ENCODE measurements at regions not wholly inside any gene's neighbourhood (a gene's known extent, or its start where the extent isn't known, plus 50 kb on each side); places are given as distances from the start of the nearest gene placed in this dataset.

GRCh38 chr6:121826156-121826810, 390.8 kb downstream of the GJA1 start:
- DNase-seq (ENCODE audit: low spot score), result no peak

DNA sequence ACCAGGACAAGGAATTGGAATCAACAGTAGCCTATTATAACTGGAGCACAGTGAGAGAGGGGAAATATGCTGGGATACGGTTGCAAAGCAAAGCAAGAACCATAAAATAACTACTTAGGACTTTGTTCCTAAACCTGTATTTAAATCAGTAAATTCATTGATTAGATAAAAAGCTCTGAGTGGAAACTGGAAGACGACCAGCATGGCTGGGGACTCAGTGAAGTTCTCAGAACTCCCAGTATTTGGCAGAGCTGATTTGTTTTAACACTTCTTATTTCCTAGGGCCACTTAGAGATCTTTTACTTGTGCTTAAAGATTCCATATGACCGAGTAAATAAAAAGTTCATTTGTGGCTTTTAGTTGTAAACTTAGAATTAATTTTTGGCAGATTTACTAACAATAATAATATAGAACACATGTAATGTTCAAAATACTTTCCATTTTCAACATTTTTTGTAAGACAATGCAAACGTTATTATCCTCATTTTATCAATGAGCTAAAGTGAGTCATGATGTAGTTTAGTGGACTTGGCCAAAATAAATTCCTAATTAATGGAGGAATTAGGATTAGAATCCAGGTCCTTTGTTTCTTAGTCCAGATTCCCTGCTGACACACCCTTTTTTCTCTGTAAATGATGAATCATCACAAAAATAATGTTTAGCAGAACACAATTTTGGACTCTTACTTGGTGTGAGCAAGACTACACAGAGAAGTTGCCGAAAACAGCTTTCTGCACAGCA, 392.9 kb downstream of the GJA1 start:
- DNase-seq (ENCODE audit: low spot score), result no peak

GRCh38 chr6:121830736-121831135, 395.3 kb downstream of the GJA1 start:
- no peak for DNase-seq (ENCODE audit: low spot score)

DNA sequence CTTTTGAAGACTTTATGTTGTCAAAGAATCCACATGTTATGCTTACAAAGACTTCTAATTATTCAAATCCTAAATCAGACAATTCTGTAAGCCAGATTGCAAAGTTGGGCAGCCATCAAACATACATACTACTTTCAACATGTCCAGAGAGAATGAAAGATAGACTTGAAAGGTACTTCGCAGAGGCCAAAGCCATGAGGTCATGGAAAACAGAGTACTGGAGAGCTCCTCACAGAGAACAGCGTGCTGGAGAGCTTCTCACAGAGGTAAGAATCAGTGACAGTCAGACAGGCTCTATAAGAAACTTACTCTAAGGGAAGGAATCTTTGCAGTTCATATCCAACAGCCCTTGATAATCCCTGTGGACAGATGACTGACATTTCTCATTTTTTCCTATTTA, 400.2 kb downstream of the GJA1 start:
- no peak for DNase-seq (ENCODE audit: low spot score)

DNA sequence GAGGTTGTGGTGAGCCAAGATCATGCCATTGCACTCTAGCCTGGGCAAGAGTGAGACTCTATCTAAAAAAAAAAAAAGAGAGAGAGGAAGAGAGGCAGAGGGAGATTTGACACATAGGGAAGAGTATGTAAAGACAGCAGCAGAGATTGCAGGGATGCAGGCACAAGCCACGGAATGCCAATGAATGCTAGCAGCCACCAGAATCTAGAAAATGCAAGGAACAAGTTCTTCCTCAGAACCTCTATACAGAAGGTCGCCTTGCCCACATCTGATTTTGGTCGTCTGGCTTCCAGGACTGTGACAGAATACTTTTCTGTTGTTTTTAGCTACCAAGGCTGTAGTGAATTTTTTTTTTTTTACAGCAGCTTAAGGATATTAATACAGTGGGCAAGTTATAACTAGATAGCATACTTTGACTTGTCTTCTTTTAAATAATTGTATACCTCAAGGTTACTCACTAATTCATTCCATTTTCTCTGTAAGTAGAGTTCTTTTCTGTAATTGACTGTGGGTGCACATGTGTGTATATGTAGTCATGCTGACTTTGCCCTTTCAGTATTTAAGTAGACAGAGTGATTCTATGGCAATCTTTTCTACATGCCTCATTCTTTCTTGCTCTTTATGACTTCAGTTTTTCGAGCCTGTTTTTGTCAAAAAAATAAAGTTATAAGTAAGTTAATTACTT, 402.2 kb downstream of the GJA1 start:
- DNase-seq (ENCODE audit: low spot score), result no peak

GRCh38 chr6:121838842-121839241, 403.4 kb downstream of the GJA1 start:
- no peak for DNase-seq (ENCODE audit: low spot score)

GRCh38 chr6:121839896-121840295, 404.4 kb downstream of the GJA1 start:
- DNase-seq (ENCODE audit: low spot score), result no peak

- DNase-seq (ENCODE audit: low spot score), result no peak
Observed at GRCh38 chr6:121844898-121845297, 409.5 kb downstream of the GJA1 start.

DNA sequence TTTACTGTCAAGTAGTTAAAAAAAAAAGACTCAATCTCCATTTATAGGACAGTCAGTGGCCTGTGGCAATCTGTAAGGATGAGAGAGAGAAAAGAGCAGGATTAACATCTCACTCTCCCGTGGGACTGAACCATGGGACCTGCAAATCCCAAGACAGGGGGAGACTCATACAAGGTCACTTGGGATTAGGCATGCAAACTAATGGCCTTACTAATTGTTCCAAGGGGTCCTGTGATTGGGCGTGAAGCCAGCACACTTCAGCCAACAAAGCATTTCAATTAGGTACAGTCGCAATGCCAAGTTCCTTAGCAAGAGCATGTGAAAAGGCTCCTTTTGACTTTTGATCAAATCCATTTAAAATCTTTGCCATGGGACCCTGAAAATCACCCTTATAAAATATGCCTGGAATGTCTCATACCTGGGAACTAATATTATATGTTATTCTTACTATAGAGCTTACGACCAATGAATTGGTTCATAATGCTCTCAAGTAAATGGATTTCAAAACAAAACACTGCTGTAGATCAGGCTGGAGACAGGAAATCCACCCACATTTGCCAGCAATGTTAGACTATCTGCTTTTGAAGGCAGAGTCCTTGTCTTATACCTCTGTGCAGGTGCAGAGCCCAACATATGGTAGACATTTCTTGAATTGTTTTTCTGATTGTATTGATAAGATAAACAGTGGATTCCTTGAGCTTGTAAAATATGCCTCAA, 412.5 kb downstream of the GJA1 start:
- no peak for DNase-seq (ENCODE audit: low spot score)

DNA sequence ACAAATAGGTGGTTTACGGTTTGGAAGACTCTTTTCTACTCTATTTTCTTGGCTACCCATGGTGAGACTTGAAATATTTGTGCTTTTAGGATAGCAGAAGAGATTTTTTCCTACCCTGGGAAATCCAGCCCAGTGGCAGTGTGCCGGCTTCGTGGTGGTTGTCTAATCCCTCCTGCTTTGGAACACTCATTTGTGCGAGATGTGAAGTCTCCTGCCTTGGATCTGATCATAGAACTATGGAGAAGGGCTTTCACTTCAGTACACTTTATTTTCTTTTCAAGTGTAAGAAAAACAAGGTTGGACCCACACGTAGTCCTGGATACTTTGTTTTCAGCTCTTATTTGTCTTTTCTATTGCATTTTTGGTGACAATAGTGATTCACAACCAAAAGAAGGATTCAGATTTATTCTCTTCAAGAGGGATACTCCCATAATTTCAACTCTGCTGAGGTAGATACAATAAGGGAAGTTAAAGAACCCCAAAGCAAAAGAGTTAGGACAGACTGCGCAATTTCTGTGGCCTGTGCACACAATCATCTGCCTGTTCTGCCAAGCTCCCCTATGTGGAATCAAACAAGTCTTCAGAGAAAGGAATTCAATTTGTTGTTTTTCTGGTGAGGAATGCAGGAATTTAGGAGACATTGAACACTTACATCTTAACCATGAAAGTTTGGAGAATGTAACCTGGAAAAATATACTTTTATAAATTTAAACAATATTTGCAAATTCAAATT, 413.2 kb downstream of the GJA1 start:
- DNase-seq (ENCODE audit: low spot score), result no peak

DNA sequence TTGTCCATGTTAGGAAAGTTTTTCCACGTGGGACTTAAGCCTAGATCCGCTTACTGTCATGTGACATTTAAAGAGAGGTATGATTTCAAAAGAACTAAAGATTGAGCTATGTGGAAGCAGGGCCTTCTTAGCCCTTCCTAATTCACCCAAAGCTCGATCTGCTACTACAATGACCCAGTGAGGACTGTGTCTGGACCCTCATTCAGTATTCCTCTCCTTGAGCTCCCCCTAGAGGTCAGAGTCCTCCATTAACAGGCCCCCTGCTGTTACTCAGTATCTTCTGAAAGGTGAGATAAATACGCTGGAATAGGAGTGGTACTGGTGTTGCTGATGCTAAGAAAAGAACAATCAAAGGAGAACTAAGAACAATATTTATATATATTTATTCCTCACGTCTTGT, 414.0 kb downstream of the GJA1 start:
- DNase-seq (ENCODE audit: low spot score), result peak; percentile 58

DNA sequence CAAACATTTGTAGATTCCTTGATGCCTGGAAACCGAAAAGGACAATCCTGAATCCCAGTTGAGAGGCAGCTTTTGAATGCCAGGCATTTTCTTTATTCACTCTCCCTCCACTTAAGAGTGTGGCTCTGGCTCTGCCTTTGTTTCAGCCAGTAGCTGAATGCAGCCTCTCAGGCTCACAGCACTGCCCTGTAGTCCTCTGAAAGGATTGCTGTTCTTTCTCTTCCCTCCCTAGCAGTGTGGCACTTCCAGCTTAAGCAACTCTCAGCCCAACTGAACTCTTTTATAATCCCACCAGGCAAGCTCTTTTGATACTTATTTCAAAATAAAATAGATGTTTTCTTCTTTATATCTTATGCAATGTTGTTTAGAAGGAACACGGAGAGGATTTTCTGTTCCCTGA, 415.6 kb downstream of the GJA1 start:
- DNase-seq (ENCODE audit: low spot score), result peak; percentile 69

GRCh38 chr6:121853686-121854085, 418.2 kb downstream of the GJA1 start:
- DNase-seq (ENCODE audit: low spot score), result no peak

DNA sequence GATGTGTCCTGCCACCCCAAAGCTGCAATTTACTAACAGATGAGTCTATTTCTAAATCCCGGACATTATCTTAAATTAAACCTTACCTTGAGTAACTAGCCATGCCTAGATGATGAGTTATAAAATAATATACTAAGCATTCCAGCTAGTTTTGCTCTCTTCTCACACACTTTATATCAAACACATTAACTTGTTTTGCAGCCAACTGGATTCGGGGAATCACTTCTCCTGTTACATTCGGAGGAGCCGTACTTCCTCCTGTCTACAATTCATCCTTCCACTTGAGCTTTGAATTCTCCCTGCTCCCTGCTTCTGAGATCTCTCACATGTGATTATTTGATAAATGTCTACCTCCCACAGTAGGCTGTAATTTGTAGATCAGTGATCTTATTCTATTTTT, 420.1 kb downstream of the GJA1 start:
- no peak for DNase-seq (ENCODE audit: low spot score)

DNA sequence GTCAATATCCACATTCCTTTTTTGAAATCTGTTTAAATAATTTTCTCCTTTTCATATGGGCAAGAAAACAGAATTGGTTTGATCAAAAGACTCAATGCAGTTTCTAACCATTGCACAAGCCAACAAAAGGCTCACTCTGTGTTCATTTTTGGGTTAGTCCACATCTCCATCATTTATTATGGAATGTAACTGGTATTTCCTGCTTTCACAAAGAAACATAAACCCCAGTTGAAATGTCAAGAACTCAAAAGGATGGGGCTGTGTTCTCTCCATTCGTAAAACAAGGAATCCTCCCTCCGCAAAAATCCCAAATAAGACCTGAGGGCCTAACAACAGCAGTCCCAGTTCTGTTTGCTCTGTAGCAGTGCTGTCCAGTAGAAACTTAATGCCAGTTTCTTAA, 420.9 kb downstream of the GJA1 start:
- DNase-seq (ENCODE audit: low spot score), result peak; percentile 13

- DNase-seq (ENCODE audit: low spot score), result no peak
Observed at GRCh38 chr6:121857551-121857950, 422.1 kb downstream of the GJA1 start.

- DNase-seq (ENCODE audit: low spot score), result no peak
Observed at GRCh38 chr6:121858310-121858709, 422.9 kb downstream of the GJA1 start.

DNA sequence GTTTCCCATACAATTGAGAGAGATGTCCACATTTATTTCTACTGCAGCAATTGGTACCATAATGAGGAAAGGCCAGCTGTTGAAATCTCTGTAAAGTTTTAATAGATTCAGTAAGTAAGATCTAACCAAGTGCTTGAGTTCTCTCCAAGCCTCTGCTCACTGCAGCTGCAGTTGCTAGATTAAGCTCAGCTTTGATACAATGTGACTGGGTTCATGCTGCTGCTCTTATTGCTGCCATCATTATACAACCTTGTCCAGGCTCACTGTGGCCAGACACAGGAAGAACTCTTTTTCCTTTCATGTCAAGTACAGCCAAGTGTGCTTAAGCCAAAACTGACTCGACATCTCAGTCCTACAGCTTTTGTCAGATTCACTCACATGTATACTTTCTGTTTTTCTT, 423.5 kb downstream of the GJA1 start:
- DNase-seq (ENCODE audit: low spot score), result no peak

GRCh38 chr6:121865811-121866210, 430.4 kb downstream of the GJA1 start:
- DNase-seq (ENCODE audit: low spot score), result no peak

DNA sequence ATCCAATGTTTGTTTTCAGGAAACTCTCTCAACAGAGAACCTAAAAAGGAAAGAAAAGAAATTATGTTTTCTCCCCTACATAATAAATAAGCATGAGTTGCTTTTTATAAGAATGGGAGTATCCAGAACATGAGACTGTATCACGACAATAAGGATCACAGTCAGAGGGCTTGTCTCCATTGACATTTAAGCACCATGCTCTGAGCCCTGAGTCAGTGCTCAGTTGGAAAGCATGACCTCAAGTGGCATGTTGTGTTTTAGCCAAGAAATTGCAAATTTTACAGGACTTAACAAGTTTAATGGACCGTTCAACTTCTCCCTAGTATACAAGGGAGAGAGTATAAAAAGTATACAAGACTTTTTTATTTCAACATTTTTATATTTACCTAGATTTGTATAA, 431.6 kb downstream of the GJA1 start:
- no peak for DNase-seq (ENCODE audit: low spot score)

DNA sequence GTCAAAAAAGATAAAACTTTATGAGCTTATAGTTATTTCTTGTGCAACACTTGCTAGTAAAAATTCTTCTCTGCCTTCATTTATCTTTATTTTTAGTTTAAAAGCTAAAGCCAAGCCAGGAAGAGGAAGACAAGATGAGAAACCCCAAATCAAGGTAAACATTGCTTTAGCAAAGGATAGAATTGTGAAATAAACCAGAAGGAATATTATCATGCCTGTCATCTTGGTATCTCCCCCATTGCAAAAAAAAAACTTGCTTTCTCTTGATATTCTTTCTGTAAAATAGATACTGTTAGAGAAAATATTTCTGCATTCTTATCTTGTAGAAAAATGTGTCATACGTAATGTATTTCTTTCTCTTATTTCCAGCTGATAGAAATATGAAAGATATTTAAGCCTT, 432.8 kb downstream of the GJA1 start:
- DNase-seq (ENCODE audit: low spot score), result no peak

- no peak for DNase-seq (ENCODE audit: low spot score)
Observed at GRCh38 chr6:121873595-121873994, 438.1 kb downstream of the GJA1 start.
